Cardiac fibroblast (primary cell): ENCODE measurements at regions not wholly inside any gene's neighbourhood (a gene's known extent, or its start where the extent isn't known, plus 50 kb on each side); places are given as distances from the start of the nearest gene placed in this dataset.
"Not testable (repeated sequence)": the region's sequence is repeated elsewhere in the genome, so short reads cannot be mapped to it uniquely, and the experiment has no call there.

Experiments
- DNase-seq, 2 donors: peaks; one replicate each; pipeline versions ENCODE4 v3.0.0 to v3.0.0-alpha.2; 2010; ENCODE audit warnings: low read depth in 2 of 2
- H3K4me3 ChIP-seq, 2 donors: replicated peaks in 1 of 2; 1 replicate in 1 of 2; 2 replicates in 1 of 2; pipeline ENCODE4 v1.5.1; 2011; ENCODE audit warnings: low read depth in 2 of 2, low read length in 2 of 2, mild to moderate bottlenecking in 2 of 2, moderate library complexity in 1 of 2
- TF ChIP-seq, protein P1 (sequence below): IDR thresholded peaks from one replicate; pipeline ENCODE4 v1.5.1; 2011; ENCODE audit warnings: low read depth, mild to moderate bottlenecking, low read length, inconsistent platforms

DNA sequence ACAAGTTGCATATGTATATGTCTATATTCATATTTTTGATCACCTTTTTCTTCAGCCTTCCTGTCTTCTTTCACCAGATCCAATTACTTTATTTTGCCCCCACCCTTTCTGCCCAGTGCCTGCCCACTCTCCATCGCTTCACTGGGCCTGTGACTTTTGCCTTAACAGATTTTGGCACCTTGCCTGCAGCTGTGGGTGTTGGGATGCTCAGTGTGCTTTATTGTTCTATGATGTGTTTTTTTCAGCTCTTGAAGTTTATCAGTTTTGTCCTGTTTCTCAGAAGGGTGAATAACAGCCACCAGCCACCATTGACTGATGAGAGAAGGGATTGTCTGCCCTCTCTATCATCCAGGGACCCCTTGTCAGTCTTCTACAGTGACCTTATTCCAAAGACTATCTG, 77.2 kb upstream of the GALNT7 start:
- no peak for DNase-seq
- TF ChIP-seq, protein P1, sequence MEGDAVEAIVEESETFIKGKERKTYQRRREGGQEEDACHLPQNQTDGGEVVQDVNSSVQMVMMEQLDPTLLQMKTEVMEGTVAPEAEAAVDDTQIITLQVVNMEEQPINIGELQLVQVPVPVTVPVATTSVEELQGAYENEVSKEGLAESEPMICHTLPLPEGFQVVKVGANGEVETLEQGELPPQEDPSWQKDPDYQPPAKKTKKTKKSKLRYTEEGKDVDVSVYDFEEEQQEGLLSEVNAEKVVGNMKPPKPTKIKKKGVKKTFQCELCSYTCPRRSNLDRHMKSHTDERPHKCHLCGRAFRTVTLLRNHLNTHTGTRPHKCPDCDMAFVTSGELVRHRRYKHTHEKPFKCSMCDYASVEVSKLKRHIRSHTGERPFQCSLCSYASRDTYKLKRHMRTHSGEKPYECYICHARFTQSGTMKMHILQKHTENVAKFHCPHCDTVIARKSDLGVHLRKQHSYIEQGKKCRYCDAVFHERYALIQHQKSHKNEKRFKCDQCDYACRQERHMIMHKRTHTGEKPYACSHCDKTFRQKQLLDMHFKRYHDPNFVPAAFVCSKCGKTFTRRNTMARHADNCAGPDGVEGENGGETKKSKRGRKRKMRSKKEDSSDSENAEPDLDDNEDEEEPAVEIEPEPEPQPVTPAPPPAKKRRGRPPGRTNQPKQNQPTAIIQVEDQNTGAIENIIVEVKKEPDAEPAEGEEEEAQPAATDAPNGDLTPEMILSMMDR, result no peak
- H3K4me3 ChIP-seq, result no peak overlapping the region

DNA sequence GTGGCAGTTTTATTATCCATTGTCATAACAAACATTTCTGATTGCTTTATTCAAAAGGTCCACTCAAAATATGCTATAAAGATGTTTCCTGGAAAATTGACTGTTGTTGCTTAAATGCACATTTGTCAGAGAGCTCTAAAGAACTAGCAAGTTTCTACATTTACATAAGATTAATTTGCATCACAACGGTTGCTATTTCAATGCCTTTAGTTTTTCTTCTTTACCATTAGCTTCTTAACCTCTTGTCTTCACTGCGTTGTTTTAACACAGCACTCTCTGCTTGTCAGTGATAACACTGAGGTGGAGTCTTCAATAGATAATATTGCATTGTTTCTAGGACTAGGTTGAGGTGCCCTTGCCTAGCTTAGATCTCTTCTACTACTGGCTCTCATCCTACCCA, 76.7 kb upstream of the GALNT7 start:
- TF ChIP-seq, protein P1, result no peak
- H3K4me3 ChIP-seq, result no peak overlapping the region
- DNase-seq, result no peak

DNA sequence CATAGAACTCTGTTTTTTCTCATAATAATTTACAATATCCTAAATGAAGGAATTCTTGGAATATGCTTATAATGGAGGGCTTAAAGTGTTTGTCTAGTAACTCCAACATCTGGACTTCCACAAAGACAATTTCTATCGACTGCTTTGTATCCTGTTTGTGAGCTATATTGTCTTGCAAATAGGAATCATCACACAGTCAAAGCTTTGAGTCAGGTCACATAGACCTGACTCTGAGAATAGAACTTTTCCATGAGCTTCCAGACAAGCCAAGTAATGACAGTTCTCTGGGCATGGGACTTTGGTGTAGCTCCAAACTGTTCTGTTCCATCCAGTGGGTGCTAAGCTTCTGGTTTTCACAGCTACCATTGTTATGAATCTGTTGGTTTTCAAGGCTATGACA, 75.2 kb upstream of the GALNT7 start:
- H3K4me3 ChIP-seq, result no peak overlapping the region
- TF ChIP-seq, protein P1, result no peak

DNA sequence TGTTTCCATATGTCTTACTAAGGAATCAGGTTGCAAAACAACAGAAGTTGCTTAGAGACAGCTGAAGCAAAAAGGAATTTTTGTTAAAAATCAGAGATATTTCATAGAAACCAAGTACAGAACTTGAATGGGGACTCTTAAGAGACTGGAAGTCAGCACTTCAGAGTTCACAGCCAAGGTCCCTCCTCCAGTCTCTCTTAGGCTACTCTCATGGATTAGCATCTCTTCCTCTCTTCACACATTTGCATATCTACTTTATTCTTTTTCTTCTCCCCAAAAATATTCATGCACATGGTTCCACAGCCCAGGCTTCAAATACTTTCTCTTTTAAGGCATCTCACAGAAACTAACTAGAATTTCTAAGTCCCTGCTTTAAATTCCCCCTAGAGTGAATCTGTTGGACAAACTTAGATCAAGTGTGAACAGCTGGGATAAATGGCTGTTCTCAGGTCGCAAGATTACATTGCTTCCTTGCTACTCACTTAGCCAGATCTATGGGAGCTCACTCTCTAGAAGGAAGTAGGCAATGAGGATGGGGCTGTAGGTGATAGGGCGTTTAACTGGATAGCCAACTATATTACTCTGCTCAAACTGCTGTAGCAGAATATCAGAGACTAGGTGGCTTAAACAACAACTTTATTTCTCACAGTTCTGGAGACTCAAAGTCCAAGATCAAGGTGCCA, 73.7 kb upstream of the GALNT7 start:
- no peak overlapping the region for H3K4me3 ChIP-seq
- TF ChIP-seq, protein P1, result no peak
- no peak for DNase-seq

More for the DNA sequence above, 75.2 kb upstream of the GALNT7 start:
- no peak for DNase-seq

DNA sequence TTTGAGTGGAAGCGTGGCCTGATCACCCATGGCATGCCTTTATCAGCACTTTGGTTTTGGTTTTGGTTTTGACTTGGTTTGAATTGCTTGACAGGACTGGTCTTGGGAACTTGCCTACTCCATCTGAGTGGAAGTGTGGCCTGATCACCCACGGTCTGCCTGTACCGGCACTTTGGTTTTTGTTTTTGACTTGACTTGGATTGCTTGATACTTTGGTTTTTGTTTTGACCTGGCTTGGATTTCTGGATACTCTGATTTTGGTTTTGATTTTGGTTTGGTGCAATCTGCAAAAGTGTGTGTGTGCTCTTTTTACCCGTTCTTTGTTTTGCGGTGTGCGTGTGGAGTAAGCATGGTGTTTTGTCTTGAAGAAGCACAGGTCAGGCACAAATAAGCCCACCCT, 69.2 kb upstream of the GALNT7 start:
- not testable (repeated sequence) for H3K4me3 ChIP-seq, DNase-seq

DNA sequence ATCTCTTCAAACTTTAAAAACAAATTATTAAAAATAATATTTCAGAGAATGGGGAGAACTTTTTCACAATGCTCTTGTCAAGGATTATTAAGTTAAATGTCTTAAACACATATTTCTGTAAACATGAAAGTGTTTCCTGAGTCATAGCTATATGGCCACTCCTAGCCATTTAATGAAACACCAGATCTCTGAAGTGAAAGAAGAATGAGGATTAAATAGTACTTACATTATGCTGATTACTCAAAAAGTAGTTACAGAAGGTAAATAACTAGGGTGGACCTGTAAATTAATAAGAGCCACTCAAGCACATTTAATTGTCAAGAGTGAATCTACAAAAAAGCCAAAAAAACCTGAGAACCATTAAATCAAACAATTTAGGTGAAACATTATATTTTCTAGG, 57.6 kb upstream of the GALNT7 start:
- TF ChIP-seq, protein P1, result no peak
- no peak for DNase-seq
- H3K4me3 ChIP-seq, result no peak overlapping the region

DNA sequence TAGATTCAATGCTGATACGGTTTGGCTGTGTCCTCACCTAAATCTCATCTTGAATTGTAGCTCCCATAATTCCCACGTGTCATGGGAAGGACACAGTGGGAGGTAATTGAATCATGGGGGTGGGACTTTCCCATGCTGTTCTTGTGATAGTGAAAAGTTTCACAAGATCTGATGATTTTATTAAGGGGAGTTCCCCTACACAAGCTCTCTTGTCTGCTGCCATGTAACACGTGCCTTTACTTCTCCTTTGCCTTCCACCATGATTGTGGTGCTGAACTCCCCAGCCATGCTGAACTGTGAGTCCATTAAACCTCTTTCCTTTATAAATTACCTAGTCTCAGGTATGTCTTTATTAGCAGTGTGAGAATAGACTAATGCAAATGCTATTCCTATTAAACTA, 51.2 kb upstream of the GALNT7 start:
- peak in 1 of 2 donors; percentile 4 for DNase-seq
- H3K4me3 ChIP-seq, result not testable (repeated sequence)
